Activated CD8-positive, alpha-beta T cell treated with anti-CD3 and anti-CD28 coated beads, Interleukin-2, amount 10 ng/mL, durations not matched to agents 7 days and 5 days (primary cell): ENCODE measurements at regions not wholly inside any gene's neighbourhood (a gene's known extent, or its start where the extent isn't known, plus 50 kb on each side); places are given as distances from the start of the nearest gene placed in this dataset.
A peak's percentile ranks its signal among the peaks of the same experiment; 100 is the strongest.

ENCODE experiments used
- ATAC-seq: fragments of 150-1000 bp; cut with Tn5 transposase; one replicate; pipeline ENCODE4 v1.10.0; 2021; ENCODE audit warnings: moderate library complexity
- CTCF ChIA-PET: fragments of 350-600 bp; sonication (Branson Sonifier 250); formaldehyde crosslinking; loops from one replicate; lab custom pipeline; 2021; ENCODE audit warnings: antibody characterized with exemption; lab: Charles Lee
- POLR2A ChIA-PET: fragments of 350-600 bp; sonication (Branson Sonifier 250); formaldehyde crosslinking; loops from one replicate; lab custom pipeline; 2021; ENCODE audit warnings: antibody characterized with exemption; lab: Charles Lee
- DNase-seq: peaks from one replicate; pipeline ENCODE4 v3.0.0-alpha.2; 2020
- H3K27ac Mint-ChIP-seq: one replicate; pipeline ENCODE4 v1.8.0; 2021; ENCODE audit warnings: mild to moderate bottlenecking, mixed read lengths
- H3K27me3 Mint-ChIP-seq: one replicate; pipeline ENCODE4 v1.8.0; 2021; ENCODE audit warnings: low read depth, mixed read lengths
- H3K36me3 Mint-ChIP-seq: one replicate; pipeline ENCODE4 v1.8.0; 2021; ENCODE audit warnings: low read depth, mixed read lengths
- H3K4me1 Mint-ChIP-seq: one replicate; pipeline ENCODE4 v1.8.0; 2021; ENCODE audit warnings: low read depth, mixed read lengths
- H3K4me3 Mint-ChIP-seq: one replicate; pipeline ENCODE4 v1.8.0; 2021; ENCODE audit warnings: mild to moderate bottlenecking, mixed read lengths
- H3K9me3 Mint-ChIP-seq: one replicate; pipeline ENCODE4 v1.8.0; 2022; ENCODE audit warnings: mixed read lengths; ENCODE audit not compliant: insufficient read depth

DNA sequence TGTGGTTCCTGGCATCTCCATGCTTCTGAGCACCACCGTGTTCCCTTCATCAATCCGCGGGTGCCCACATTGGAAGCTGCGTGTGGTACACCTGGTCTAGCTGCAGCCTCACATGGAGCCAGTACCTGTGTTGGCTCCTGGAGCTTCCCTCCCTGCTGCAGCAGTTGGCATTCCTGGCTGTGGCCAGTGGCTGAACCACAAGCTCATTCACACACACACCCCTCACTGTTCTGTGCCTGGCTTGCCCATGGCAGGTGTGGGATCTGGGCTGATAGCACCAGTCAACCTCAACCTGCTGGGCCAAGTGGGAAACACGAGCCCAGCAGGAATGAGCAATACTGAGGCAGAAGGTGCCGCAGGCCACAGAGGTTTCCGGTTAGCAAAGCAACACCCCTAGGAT is 256.2 kb upstream of the LRFN5 start:
- Mint-ChIP-seq H3K36me3 (no peaks in the 10 kb centered on the region), H3K27ac (no peak overlapping the region), H3K27me3 (no peaks in the 10 kb centered on the region), H3K4me3 (no peak overlapping the region), H3K9me3 (no peaks in the 10 kb centered on the region), H3K4me1 (no peaks in the 10 kb centered on the region)
- CTCF ChIA-PET: no interaction called here
- POLR2A ChIA-PET: no interaction called here
- DNase-seq (no peak), ATAC-seq (no peak)

DNA sequence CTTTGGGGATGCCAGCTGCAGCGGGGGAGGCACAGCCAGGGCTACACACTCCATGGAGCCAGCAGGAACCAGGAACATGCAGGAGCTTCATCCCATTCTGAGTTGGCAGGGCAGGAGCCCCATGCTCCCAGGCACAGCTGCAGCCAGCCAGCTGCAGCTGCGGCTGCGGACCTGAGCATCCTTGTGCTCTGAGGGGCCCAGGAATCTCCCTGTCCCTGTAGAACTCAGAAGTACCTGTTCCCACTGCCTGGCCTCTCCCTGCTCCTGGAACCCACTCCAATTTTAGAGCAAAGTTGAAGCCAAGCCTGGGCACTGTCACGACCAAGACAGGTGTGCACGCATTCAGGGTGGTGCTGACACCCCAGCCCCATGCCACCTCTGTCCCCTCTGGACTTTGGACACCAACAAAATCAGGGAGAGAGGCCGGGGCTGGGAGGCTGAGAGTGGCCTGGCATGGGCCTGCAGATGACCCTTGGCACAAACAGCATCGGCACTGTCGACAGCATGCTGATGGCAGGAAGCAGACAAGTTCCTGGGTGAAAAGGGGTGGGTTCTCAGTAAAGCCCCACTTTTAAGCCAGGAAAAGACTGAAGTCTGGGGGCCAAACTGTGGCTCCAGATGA is 257.3 kb upstream of the LRFN5 start:
- POLR2A ChIA-PET: no interaction called here
- no peak for ATAC-seq

DNA sequence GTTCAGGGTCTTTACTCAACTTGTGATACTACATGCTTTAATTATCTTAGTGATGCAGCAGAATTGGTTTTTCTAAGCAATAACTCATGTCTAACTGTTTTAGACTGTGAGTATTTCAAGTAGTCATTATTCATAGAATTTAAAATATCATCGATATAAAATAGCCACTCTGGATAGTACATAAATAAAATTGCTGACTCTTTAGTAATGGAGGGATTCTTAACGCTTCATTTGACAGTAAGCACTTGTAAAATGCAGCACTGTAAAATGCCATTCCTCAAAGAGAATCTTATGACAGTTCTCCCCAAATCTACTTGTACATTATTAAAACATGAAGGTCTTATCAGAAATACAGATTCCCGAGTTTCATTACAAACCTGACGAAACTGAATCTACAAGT is 262.8 kb upstream of the LRFN5 start:
- peaks cover 4% of the 10 kb centered on the region for H3K9me3 Mint-ChIP-seq
- ChIA-PET CTCF (no interaction called here), POLR2A (no interaction called here)
- ATAC-seq (no peak), DNase-seq (no peak)
- H3K4me1 Mint-ChIP-seq: no peaks in the 10 kb centered on the region
- no peak overlapping the region for H3K4me3 Mint-ChIP-seq
- no peaks in the 10 kb centered on the region for H3K36me3 Mint-ChIP-seq
- H3K27ac Mint-ChIP-seq: no peak overlapping the region
- H3K27me3 Mint-ChIP-seq: no peaks in the 10 kb centered on the region

More for the DNA sequence above, 257.3 kb upstream of the LRFN5 start:
- H3K36me3 Mint-ChIP-seq: no peaks in the 10 kb centered on the region
- H3K4me1 Mint-ChIP-seq: no peaks in the 10 kb centered on the region
- CTCF ChIA-PET: no interaction called here
- no peak overlapping the region for H3K27ac Mint-ChIP-seq
- DNase-seq: no peak
- no peak overlapping the region for H3K4me3 Mint-ChIP-seq
- no peaks in the 10 kb centered on the region for H3K27me3 Mint-ChIP-seq
- H3K9me3 Mint-ChIP-seq: no peaks in the 10 kb centered on the region

DNA sequence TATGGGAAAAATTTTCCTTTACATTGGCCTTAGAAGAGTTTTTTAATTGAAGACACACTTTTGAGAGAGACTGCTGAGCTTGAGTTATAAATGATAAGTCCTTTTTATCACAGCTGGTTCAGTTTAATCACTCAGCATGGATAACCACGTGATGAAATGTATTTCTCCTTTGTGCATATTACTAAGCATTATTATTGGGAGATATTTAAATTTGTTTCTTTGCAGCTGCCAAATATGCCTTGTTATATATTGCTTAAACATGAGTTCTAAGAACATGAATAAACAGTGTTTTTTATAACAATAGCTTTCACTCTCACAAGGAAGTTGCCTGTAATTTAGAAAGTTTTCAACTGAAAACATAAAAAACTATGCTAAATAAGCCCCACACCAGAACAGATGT is 293.5 kb upstream of the LRFN5 start:
- ATAC-seq (no peak), DNase-seq (no peak)
- Mint-ChIP-seq H3K36me3 (no peaks in the 10 kb centered on the region), H3K27me3 (no peaks in the 10 kb centered on the region), H3K4me1 (no peaks in the 10 kb centered on the region), H3K9me3 (no peaks in the 10 kb centered on the region), H3K4me3 (no peak overlapping the region), H3K27ac (no peak overlapping the region)
- ChIA-PET CTCF (no interaction called here), POLR2A (interaction anchor here (0.5 kb wide), 1 partner anchor 401 kb away, joined by 3 read pairs; no protein-coding TSS in a partner anchor)

DNA sequence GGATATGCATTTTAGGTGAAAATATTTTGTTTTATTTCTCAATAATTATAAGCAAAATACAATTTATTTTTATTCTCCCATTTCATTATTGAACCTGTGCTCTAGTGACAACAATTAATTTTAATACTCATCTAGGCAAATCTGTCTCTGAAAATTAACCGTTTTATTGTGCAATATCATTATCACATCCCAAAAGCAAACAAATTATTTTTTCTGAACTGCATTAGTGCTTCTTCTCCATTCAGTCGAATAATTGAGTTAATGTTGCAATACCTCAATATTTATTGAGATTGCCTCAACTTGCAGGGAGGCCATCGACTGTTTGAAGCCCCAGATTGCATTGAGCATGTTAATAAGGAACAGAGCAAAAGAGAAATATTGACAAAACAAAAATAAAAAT is 303.2 kb upstream of the LRFN5 start:
- Mint-ChIP-seq H3K36me3 (no peaks in the 10 kb centered on the region), H3K9me3 (no peaks in the 10 kb centered on the region), H3K27ac (no peak overlapping the region), H3K4me1 (no peaks in the 10 kb centered on the region), H3K4me3 (no peak overlapping the region), H3K27me3 (no peaks in the 10 kb centered on the region)
- ATAC-seq: no peak
- CTCF ChIA-PET: no interaction called here
- DNase-seq: no peak
- POLR2A ChIA-PET: no interaction called here

DNA sequence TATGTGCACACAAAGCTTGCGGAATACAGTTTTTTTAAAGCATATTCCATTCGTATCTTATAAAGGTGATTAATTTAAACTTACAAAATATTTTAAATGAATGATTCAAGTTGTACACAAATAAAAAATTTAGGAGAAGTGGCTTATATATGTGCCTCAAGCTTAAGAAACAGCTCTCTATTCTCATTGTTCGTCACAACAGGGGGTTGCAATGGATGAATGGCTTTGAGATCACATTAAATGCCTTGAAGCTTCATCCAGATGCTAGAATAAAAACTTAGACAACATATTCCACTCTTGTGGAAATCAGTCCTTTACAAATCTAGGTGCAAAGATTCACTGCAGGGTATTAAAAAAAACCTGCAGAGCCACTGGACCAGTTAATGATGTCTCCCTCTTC is 303.9 kb upstream of the LRFN5 start:
- POLR2A ChIA-PET: no interaction called here
- no peak for DNase-seq

DNA sequence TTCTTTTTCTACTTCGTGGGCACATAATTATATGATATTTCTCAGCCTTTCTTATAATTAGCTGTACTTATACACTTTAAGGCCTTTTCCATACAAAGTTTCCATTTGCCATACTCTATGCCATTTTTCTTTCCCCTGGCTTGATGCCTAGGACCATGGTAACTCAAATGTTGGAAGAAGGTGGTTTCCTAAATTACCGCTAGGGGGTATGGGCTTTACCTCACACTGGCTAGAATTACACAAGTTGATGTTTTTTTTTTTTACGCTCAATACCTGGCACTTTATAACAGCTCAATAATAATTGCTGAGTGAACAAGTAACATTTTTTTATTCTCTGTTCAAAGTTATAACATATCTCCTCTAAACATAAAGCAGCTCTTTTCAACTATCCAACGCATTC is 306.8 kb upstream of the LRFN5 start:
- H3K27me3 Mint-ChIP-seq: no peaks in the 10 kb centered on the region
- no peak overlapping the region for H3K27ac Mint-ChIP-seq
- no peaks in the 10 kb centered on the region for H3K4me1 Mint-ChIP-seq
- H3K36me3 Mint-ChIP-seq: no peaks in the 10 kb centered on the region
- ATAC-seq: no peak
- no peak overlapping the region for H3K4me3 Mint-ChIP-seq
- POLR2A ChIA-PET: no interaction called here
- CTCF ChIA-PET: no interaction called here
- no peak for DNase-seq
- no peaks in the 10 kb centered on the region for H3K9me3 Mint-ChIP-seq

More for the DNA sequence above, 303.9 kb upstream of the LRFN5 start:
- CTCF ChIA-PET: no interaction called here
- H3K4me1 Mint-ChIP-seq: no peaks in the 10 kb centered on the region
- H3K4me3 Mint-ChIP-seq: no peak overlapping the region
- ATAC-seq: no peak
- H3K27ac Mint-ChIP-seq: no peak overlapping the region
- H3K27me3 Mint-ChIP-seq: no peaks in the 10 kb centered on the region
- no peaks in the 10 kb centered on the region for H3K9me3 Mint-ChIP-seq
- no peaks in the 10 kb centered on the region for H3K36me3 Mint-ChIP-seq

DNA sequence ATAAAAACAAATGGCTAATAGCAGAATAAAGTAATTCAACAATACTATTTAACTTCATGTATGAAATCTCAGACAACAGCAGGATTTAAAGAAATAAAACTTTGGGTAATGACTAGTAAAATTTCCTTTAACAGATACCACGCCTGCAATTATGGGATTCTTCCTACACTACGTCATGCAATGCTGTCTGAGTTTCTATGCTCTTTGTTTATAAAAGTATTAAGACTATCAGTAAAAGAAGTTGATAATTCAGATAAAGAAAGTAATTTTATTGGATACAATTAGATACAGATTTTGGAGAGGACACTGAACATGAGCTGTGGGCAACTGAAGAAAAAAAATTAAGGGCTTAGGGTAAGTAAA is 308.4 kb upstream of the LRFN5 start:
- ATAC-seq (no peak), DNase-seq (no peak)
- ChIA-PET CTCF (no interaction called here), POLR2A (no interaction called here)
- H3K27me3 Mint-ChIP-seq: no peaks in the 10 kb centered on the region
- no peaks in the 10 kb centered on the region for H3K4me1 Mint-ChIP-seq
- H3K9me3 Mint-ChIP-seq: no peaks in the 10 kb centered on the region
- no peak overlapping the region for H3K27ac Mint-ChIP-seq
- no peak overlapping the region for H3K4me3 Mint-ChIP-seq
- no peaks in the 10 kb centered on the region for H3K36me3 Mint-ChIP-seq

DNA sequence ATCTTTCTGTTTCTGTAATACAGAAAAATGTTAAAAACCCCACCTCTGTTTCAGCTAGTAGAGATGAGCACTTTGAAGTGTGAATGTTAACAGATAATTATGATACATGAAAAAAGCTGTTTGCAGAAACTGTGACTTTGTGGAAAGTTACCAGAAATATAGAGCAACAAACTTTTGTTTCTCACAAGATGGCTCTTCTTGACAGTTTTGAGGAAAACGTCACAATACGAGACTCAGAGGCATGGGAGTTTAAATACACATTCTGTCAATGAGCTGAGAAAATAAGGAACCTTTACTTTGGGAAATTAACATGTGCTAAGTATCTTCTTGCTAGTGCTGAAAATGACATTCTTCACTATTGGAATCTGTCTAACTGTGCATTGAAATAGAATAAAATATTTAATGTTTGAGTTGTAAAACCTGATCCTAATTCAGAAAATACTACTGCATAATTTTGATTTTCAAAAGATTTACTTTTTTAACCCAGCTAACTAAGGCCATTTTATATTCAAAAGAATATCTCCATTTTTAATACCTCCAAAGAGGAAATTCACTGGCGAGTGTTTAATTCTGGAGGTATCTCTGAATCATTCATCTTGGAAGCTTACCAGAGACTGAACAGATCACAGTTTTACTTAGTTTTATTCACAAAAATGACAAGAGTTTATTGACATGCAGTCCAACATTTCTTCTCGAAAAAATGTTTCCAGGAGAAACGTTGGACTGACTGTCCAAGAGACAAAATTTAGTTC is 308.9 kb upstream of the LRFN5 start:
- H3K27me3 Mint-ChIP-seq: no peaks in the 10 kb centered on the region
- CTCF ChIA-PET: no interaction called here
- H3K36me3 Mint-ChIP-seq: no peaks in the 10 kb centered on the region
- no peak for DNase-seq
- H3K9me3 Mint-ChIP-seq: no peaks in the 10 kb centered on the region
- no peaks in the 10 kb centered on the region for H3K4me1 Mint-ChIP-seq
- POLR2A ChIA-PET: no interaction called here
- H3K27ac Mint-ChIP-seq: no peak overlapping the region
- ATAC-seq: no peak
- H3K4me3 Mint-ChIP-seq: no peak overlapping the region

DNA sequence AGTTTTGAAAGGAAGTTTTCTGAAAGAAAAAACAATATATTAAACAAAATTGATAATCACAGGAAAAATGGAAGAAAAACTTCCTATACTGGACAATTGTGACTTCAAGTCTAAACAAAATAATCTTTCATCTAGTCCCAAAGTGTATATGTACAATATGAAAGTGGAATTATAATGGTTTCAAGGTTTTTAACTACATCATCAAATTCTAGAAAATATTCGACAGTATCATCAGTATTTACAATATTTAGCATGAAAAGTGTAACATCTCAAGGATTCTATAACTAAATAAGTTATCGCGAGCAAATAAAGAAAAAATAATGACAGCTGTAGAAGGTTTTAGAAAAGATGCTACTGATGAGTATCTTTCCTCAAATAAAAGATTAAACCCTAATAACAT is 310.9 kb upstream of the LRFN5 start:
- Mint-ChIP-seq H3K36me3 (no peaks in the 10 kb centered on the region), H3K27me3 (no peaks in the 10 kb centered on the region), H3K4me3 (no peak overlapping the region), H3K27ac (no peak overlapping the region), H3K9me3 (no peaks in the 10 kb centered on the region), H3K4me1 (no peaks in the 10 kb centered on the region)
- ChIA-PET POLR2A (no interaction called here), CTCF (no interaction called here)
- DNase-seq (no peak), ATAC-seq (no peak)

DNA sequence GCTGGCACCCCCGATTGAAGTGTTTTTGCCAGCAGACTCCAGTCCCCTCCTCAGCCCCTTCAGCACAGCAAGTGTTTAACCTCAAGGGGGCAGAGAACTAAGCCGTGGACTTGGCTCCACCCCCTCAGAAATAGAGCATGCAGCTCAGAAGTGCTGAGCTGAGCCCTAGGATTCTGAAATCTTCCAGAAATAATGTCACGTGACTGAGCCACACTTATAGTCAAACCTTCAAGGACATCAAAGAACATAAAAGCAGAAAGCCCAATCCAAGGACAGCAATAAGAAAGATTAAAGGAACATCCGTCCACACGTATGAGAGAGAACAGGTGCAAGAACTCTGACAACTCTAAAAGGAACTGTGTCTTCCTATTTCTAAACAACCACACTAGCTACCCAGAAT is 317.7 kb upstream of the LRFN5 start:
- no peak overlapping the region for H3K4me3 Mint-ChIP-seq
- POLR2A ChIA-PET: no interaction called here

DNA sequence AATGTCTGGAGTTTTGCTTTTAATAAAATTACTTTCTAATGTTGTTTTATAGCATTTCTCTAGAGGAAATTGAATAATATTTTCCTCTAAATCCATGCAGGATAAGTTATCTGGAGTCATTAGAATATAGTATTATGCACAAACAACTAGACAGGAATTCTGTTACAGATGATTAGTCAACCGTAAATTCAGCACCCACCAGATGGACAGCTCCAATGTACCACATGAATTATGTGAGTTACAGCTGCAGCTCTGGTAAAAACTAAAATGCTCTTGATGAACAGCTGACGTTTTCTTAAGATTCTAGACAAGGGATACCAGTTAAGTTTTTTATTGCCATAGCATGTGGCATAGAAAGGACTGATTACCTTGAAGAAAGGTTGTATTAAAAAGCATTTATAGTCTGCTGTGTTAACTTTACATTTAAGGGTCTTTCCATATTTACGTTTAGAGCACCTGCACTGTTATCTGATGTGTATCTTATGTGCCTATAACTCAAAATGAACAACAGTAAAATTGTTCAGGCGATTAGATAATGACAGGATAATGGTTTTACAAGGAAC is 321.4 kb upstream of the LRFN5 start:
- H3K36me3 Mint-ChIP-seq: no peaks in the 10 kb centered on the region

More for the DNA sequence above, 317.7 kb upstream of the LRFN5 start:
- ATAC-seq (no peak), DNase-seq (no peak)
- no peak overlapping the region for H3K27ac Mint-ChIP-seq
- no peaks in the 10 kb centered on the region for H3K4me1 Mint-ChIP-seq
- H3K36me3 Mint-ChIP-seq: no peaks in the 10 kb centered on the region
- CTCF ChIA-PET: no interaction called here
- H3K27me3 Mint-ChIP-seq: no peaks in the 10 kb centered on the region
- peaks cover 17% of the 10 kb centered on the region for H3K9me3 Mint-ChIP-seq

More for the DNA sequence above, 321.4 kb upstream of the LRFN5 start:
- no peak for ATAC-seq
- H3K27me3 Mint-ChIP-seq: no peaks in the 10 kb centered on the region
- no peaks in the 10 kb centered on the region for H3K4me1 Mint-ChIP-seq
- CTCF ChIA-PET: no interaction called here
- peak; percentile 37 for DNase-seq
- POLR2A ChIA-PET: no interaction called here
- H3K4me3 Mint-ChIP-seq: no peak overlapping the region
- H3K27ac Mint-ChIP-seq: no peak overlapping the region
- peaks cover 17% of the 10 kb centered on the region for H3K9me3 Mint-ChIP-seq
